ENCODE measurements at regions not wholly inside any gene's neighbourhood (a gene's known extent, or its start where the extent isn't known, plus 50 kb on each side); places are given as distances from the start of the nearest gene placed in this dataset.

DNA sequence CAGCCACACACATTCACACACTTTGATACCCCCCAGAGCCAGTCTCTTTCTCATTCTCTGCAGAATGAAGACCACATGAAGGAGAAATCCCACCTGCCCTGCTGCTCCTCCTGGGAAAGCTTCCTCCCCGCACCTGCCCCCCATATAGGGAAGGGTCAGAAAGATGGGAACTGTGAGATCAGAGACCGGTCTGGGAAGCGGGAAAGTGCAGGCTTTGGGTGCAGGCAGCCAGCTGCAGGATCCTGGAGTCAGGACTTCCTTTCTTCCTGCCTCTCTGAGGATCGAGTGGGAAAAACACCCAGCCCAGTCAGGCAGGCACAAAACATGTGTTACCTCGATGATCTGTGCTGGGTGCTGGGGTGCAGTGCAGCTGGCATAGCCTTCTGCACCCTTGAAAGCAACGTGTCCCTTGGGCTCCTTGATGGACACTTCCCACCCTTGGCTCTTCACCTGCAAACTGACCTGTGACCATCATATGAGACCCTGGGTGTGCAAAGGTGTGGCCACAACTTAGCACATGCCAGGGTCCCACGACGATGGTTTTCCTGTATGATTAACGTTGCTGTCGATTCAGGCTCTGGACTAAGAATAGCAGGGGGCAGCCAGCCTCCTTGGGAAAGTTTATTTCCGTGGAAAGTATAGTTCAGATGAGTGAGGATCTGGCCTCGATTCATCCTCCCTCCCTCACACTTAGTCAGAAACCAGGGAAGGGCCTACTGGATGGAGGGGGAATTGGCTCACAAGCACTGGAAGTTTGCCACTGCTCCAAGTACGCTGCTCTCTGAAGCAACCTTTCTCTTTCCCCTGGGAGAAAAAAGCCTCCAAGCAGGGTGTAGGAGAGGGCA is 105.4 kb upstream of the MED13L start:
- no peak for FAIRE-seq

GRCh38 chr12:116384175-116384574 is 106.7 kb upstream of the MED13L start:
- no peak for FAIRE-seq

DNA sequence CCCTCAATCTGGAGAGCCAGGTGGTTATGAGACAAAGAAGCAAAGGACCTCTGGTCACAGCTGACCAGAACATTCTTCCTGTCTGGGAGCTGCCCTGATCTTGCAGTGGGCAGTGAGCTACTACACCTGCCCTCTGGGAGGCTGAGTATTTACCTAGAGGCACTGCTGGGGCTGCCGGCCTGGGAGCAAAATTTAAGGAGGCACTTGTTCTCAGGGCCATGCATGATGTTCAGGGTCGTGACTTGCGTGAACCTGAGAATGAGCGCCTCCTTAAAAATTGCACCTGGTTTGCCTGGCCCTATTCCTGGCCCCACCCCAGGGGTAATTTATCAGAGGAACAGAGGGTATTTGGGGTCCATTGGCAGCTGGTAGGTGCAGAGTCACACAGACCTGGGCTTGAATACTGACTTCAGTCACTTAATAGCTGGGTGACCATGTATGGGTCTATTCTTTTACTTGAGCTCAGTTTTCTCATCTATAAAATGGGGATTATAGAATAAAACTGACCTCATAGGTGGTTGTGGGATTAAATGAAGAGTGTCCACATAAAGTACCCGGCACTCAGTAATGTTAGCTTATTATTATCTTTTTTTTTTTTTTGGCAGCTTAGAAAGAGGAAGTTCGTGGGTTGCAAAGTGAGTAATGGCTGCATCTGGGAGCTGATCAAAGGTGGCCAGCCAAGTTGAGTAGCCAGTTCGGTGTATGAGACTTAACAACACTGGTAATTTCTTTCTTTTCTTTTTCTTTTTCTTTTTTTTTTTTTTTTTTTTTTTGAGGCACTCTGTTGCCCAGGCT is 107.4 kb upstream of the MED13L start:
- no peak for FAIRE-seq

GRCh38 chr12:116385486-116386217 is 108.2 kb upstream of the MED13L start:
- FAIRE-seq, result no peak

- no peak for FAIRE-seq
These were observed 111.8 kb upstream of the MED13L start for GRCh38 chr12:116389326-116389725.

DNA sequence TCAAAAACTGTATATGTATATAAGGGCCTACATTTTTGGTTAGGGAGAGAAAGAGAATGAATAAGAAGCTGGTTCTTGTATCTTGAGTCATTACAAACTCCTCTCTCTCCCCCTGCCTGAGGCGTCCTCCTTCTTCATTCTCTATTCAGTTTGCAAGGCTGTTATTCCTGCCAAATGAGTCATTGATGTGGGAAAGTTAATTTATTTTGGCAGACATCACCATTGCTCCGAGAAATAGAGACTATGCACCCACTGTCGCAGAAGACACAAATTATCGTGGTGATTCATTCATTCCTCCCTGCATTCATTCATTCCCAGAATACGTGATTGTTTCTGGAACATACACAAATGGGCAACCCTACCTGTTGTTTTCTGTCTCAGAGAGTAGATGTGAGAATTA is 112.5 kb upstream of the MED13L start:
- FAIRE-seq, result no peak

DNA sequence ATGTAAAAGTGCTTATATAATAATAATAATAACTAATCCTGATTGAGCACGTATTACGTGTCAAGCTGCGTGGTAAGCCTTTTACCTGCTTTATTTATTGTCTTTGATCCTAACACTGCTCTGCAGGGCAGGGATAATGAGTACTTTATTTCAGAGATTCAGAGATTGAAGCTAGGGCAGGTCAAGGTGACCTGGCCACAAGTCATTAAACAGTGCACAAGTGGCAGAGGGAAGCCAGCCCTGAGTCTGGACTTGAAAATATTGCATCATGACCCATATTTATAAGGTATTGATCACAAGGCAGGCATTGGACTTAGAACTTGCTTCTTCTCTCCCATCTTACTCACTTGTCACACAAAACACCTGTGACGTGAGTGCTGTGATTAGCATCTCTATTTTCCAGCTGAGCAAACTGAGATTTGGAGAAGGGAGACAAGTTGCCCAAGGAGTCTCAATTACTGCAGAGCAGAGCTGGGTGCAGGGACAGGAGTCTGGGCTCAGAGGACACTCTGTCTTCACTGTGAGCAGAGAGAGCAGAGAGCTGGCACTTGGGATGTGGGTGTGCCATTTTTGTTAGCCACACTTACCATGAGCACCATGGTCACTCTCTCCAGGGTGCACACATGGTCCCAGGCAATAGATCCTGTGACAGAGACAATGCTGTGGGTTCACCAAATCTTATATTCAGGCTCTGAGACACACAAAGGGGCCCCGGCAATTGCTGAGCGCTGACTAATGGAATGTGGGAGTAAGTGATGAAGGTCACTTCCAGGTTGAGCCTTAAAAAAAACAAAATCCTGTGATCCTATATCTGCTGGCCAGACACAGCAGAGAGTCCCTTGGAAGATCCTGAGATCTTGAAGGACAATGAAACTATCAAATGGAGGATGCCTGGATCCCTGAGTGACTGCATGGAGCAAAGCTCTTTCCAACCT is 113.2 kb upstream of the MED13L start:
- no peak for FAIRE-seq

- no peak for FAIRE-seq
These were observed 114.0 kb upstream of the MED13L start for GRCh38 chr12:116391501-116391900.

- FAIRE-seq, result no peak
These were observed 114.6 kb upstream of the MED13L start for GRCh38 chr12:116392061-116392460.

- no peak for FAIRE-seq
These were observed 115.8 kb upstream of the MED13L start for GRCh38 chr12:116393255-116393654.

- FAIRE-seq, result no peak
These were observed 116.6 kb upstream of the MED13L start for GRCh38 chr12:116393859-116394650.

- FAIRE-seq, result no peak
These were observed 117.9 kb upstream of the MED13L start for GRCh38 chr12:116395396-116395795.

DNA sequence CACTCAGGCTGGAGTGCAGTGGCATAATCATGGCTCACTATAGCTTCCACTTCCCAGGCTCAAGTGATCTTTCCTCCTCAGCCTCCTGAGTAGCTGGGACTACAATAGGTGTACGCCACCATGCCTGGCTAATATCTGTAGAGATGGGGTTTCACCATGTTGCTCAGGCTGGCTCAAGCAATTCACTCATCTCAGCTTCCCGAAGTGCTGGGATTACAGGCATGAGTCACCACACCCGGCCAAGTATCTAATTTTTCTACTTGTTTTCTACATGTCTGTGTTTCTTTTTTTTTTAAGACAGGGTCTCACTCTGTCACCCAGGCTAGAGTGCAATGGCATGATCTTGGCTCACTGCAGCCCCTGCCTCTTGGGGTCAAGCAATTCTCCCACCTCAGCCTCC is 119.7 kb upstream of the MED13L start:
- no peak for FAIRE-seq

GRCh38 chr12:116398193-116398592 is 120.7 kb upstream of the MED13L start:
- no peak for FAIRE-seq

DNA sequence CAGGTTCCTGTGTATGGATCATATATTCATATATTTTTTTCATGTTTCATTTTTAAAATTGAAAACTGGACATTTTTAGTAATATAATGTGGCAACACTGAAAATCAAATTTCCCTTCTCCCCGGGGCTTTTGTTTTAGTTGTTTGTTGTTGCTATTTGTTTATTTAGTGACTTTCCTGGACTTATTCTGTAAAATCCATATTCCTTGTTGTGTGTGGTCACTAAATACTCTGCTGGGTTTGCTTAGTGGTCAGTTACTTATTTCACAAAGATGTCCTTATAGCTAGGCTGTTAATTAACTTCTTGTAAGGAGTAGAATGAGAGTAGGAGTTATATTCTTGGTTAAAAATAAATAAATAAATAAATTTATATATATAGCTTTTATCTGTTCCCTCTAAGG is 121.6 kb upstream of the MED13L start:
- FAIRE-seq, result no peak

DNA sequence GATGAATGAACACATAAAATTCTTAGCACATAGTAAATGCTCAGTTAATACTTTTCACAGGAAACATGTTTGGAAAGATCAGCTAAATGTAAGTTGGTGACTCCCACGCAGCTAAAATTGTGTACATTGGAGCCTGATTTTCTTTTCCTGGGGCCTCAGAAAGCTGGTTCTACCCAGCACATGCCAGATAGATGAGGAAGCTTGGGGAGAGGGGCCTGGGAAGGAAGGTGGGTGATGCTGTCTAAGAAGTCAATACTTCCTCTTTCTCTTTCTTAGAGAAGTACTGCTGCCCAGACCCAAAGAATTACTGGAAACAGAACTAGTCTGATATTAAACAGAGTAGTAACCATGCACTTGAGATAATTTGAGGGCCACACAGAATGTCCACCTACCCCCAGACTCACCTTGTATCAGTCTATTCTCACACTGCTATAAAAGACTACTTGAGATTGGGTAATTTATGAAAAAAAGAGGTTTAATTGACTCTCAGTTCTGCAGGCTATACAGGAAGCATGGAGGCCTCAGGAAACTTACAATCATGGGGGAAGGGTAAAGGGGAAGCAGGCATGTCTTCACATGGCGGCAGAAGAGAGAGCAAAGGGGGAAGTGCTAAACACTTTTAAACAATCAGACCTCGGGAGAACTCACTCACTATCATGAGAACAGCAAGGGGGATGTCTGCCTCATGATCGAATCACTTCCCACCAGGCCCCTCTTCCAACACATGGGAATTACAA is 123.3 kb upstream of the MED13L start:
- FAIRE-seq, result no peak

GRCh38 chr12:116401565-116401964 is 124.1 kb upstream of the MED13L start:
- no peak for FAIRE-seq

DNA sequence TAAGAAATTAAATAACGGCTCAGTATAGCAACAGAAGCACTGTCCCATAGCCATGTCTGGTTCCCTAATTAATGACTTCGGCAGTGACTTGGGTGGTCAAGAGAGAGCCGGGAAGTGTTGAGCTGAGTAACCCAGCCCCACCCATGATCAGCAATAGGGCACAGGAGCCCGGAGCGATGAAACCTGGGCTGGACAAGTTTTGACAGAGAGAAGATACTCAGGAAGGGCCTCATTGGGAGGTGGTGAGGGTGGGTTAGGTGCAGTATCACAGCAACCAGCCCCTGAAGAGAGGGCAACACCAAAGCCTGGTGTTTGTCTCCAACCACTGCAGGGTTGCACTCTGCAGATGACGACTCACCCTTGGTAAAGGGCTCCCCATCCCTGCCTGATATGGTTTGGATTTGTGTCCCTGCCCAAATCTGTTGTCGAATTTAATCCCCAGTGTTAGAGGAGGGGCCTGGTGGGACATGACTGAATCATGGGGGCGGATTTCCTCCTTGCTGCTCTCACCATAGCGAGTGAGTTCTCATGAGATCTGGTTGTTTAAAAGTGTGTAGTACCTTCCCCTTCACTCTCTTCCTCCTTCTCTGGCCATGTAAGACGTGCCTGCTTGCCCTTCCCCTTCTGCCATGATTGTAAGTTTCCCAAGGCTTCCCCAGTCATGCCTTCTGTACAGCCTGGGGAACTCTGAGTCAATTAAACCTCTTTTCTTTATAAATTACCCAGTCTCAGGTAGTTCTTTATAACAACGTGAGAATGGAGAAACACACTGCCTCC is 124.9 kb upstream of the MED13L start:
- no peak for FAIRE-seq

GRCh38 chr12:116403546-116403945 is 126.1 kb upstream of the MED13L start:
- no peak for FAIRE-seq

DNA sequence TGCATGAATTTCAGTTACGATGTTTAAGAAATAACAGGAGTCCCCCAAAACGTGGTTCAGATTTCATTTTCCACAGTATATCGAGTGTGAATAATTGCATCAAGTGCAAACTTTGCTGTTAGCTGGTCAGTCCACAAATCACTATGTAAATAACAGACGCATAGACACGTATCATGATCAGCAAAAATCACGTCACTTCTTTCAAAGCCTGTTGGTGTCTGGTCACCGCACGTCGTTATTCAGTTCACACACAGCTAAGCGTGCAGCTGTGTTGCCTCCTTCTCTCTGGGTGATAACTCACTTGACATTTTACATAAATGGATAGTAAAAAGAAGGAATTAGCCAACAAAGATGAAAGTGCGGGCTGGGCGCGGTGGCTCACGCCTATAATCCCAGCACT is 126.8 kb upstream of the MED13L start:
- FAIRE-seq, result no peak

Measured in G401.6 (cell line).